Loucy (cell line): ENCODE measurements at regions not wholly inside any gene's neighbourhood (a gene's known extent, or its start where the extent isn't known, plus 50 kb on each side); places are given as distances from the start of the nearest gene placed in this dataset.

ENCODE experiments used
- H2AFZ ChIP-seq: fragments of 200-600 bp; sonication (generic); 2 replicates; pipeline ENCODE4 v1.6.0; 2016; ENCODE audit warnings: antibody characterized with exemption, mild to moderate bottlenecking, low read length, moderate library complexity
- H3F3A ChIP-seq: fragments of 200-600 bp; 2 replicates; pipeline ENCODE4 v1.6.0; 2016; ENCODE audit warnings: antibody characterized with exemption, low read depth, mild to moderate bottlenecking
- H3K27me3 ChIP-seq: fragments of 200-600 bp; sonication (generic); 2 replicates; pipeline ENCODE4 v1.6.1; 2014; ENCODE audit warnings: low read length, mild to moderate bottlenecking; ENCODE audit not compliant: insufficient read depth, poor library complexity, severe bottlenecking
- H3K36me3 ChIP-seq: fragments of 200-600 bp; sonication (generic); 2 replicates; pipeline ENCODE4 v1.6.1; 2016; ENCODE audit warnings: low read length; ENCODE audit not compliant: insufficient read depth
- H3K4me1 ChIP-seq: fragments of 200-600 bp; sonication (generic); 2 replicates; pipeline ENCODE4 v1.5.1; 2014; ENCODE audit warnings: low read length, mild to moderate bottlenecking; ENCODE audit not compliant: insufficient read depth, poor library complexity, severe bottlenecking
- H3K4me2 ChIP-seq: fragments of 200-600 bp; sonication (generic); 2 replicates; pipeline ENCODE4 v1.6.0; 2014; ENCODE audit warnings: antibody characterized with exemption, low read length, low read depth, mild to moderate bottlenecking; ENCODE audit not compliant: poor library complexity, severe bottlenecking
- H3K4me3 ChIP-seq: fragments of 200-600 bp; sonication (generic); 2 replicates; pipeline ENCODE4 v1.5.1; 2014; ENCODE audit warnings: low read length, mild to moderate bottlenecking, mixed read lengths; ENCODE audit not compliant: poor library complexity, severe bottlenecking
- H3K79me2 ChIP-seq: fragments of 200-600 bp; sonication (generic); 2 replicates; pipeline ENCODE4 v1.6.1; 2014; ENCODE audit warnings: low read length; ENCODE audit not compliant: insufficient read depth
- H3K9ac ChIP-seq: fragments of 200-600 bp; sonication (generic); 2 replicates; pipeline ENCODE4 v1.6.0; 2014; ENCODE audit warnings: mild to moderate bottlenecking, low read depth, low read length, moderate library complexity; ENCODE audit not compliant: poor library complexity, severe bottlenecking
- H3K9me2 ChIP-seq: fragments of 200-600 bp; sonication (generic); replicated peaks from 2 replicates; pipeline ENCODE4 v1.6.1; 2016; ENCODE audit warnings: low read depth, low read length, mixed read lengths
- H3K9me3 ChIP-seq: fragments of 200-600 bp; sonication (generic); 2 replicates; pipeline ENCODE4 v1.6.1; 2014; ENCODE audit warnings: mild to moderate bottlenecking, antibody characterized with exemption, low read length, low read depth; ENCODE audit not compliant: insufficient read depth
- H4K20me1 ChIP-seq: fragments of 200-600 bp; sonication (generic); 2 replicates; pipeline ENCODE4 v1.6.0; 2014; ENCODE audit warnings: antibody characterized with exemption, low read length, mild to moderate bottlenecking; ENCODE audit not compliant: insufficient read depth, poor library complexity, severe bottlenecking
- CTCF ChIP-seq: fragments of 200-600 bp; sonication (generic); conservative IDR thresholded peaks from 2 replicates; pipeline ENCODE4 v1.5.1; 2014; ENCODE audit warnings: mild to moderate bottlenecking, antibody characterized with exemption, low read length
- EZH2phosphoT487 ChIP-seq: fragments of 200-600 bp; IDR thresholded peaks from 2 replicates; pipeline ENCODE4 v1.6.1; 2018; ENCODE audit warnings: antibody characterized with exemption, mild to moderate bottlenecking, moderate library complexity, borderline replicate concordance

DNA sequence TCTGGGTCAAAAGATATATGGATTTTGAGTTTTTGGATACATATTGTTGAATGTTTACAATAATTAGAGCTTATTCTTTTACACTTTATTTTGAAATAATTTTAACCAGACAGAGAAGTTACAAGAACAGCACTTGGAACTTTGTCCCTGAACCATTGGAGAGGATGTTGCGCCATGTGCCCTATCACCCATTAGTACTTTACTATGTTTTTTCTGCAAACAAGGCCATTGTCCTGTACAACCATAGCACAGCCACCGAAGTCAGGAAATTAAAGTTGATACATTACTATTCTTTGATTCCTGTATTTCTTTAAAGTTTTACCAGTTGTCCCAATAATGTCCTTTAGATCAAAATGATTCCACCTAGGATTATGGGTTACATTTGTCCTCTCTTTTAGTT is 188.8 kb downstream of the ACKR3 start:
- Histone ChIP-seq H2AFZ (no peak overlapping the region), H3K27me3 (no peaks in the 10 kb centered on the region), H3K4me1 (no peaks in the 10 kb centered on the region), H3K9me2 (no peaks in the 10 kb centered on the region), H3F3A (no peaks in the 10 kb centered on the region), H3K9me3 (no peaks in the 10 kb centered on the region), H3K36me3 (no peaks in the 10 kb centered on the region), H3K9ac (no peak overlapping the region), H3K4me2 (no peak overlapping the region), H3K79me2 (no peaks in the 10 kb centered on the region), H4K20me1 (no peaks in the 10 kb centered on the region), H3K4me3 (no peak overlapping the region)
- TF ChIP-seq CTCF, result no peak

- H3K9me3 ChIP-seq, result no peaks in the 10 kb centered on the region
- TF ChIP-seq EZH2phosphoT487 (no peak), CTCF (no peak)
- H3K79me2 ChIP-seq, result no peaks in the 10 kb centered on the region
- no peaks in the 10 kb centered on the region for H3K27me3 ChIP-seq
- no peak overlapping the region for H2AFZ ChIP-seq
- no peak overlapping the region for H3K9ac ChIP-seq
- H3F3A ChIP-seq, result no peaks in the 10 kb centered on the region
- no peaks in the 10 kb centered on the region for H3K4me1 ChIP-seq
- no peaks in the 10 kb centered on the region for H4K20me1 ChIP-seq
- no peaks in the 10 kb centered on the region for H3K9me2 ChIP-seq
- H3K4me2 ChIP-seq, result no peak overlapping the region
- no peaks in the 10 kb centered on the region for H3K36me3 ChIP-seq
- no peak overlapping the region for H3K4me3 ChIP-seq
Observed at GRCh38 chr2:236760246-236760645, 190.6 kb downstream of the ACKR3 start.

GRCh38 chr2:236761358-236761757 is 191.7 kb downstream of the ACKR3 start:
- H3K9ac ChIP-seq, result no peak overlapping the region
- H2AFZ ChIP-seq, result no peak overlapping the region
- H4K20me1 ChIP-seq, result no peaks in the 10 kb centered on the region
- no peaks in the 10 kb centered on the region for H3K27me3 ChIP-seq
- no peaks in the 10 kb centered on the region for H3K79me2 ChIP-seq
- no peak overlapping the region for H3K4me2 ChIP-seq
- H3F3A ChIP-seq, result no peaks in the 10 kb centered on the region
- no peak overlapping the region for H3K4me3 ChIP-seq
- H3K4me1 ChIP-seq, result no peaks in the 10 kb centered on the region
- no peaks in the 10 kb centered on the region for H3K9me3 ChIP-seq
- TF ChIP-seq EZH2phosphoT487 (no peak), CTCF (no peak)
- H3K36me3 ChIP-seq, result no peaks in the 10 kb centered on the region
- H3K9me2 ChIP-seq, result no peaks in the 10 kb centered on the region
